OCI-LY1 (cell line): ENCODE measurements at regions not wholly inside any gene's neighbourhood (a gene's known extent, or its start where the extent isn't known, plus 50 kb on each side); places are given as distances from the start of the nearest gene placed in this dataset.

ENCODE experiments used
- EZH2 ChIP-seq: fragments of 200-600 bp; sonication (generic), shearing (Covaris generic); IDR thresholded peaks from 2 replicates; pipeline ENCODE4 v1.8.0; 2017; ENCODE audit warnings: borderline replicate concordance, mixed run types, mild to moderate bottlenecking, antibody characterized with exemption, low read length, moderate library complexity, mixed read lengths
- TF ChIP-seq, protein P1 (sequence below): fragments of 200-600 bp; sonication (generic), shearing (Covaris generic); IDR thresholded peaks from 2 replicates; pipeline ENCODE4 v1.5.1; 2017; ENCODE audit warnings: mild to moderate bottlenecking, antibody characterized with exemption, low read length, moderate library complexity, mixed read lengths

DNA sequence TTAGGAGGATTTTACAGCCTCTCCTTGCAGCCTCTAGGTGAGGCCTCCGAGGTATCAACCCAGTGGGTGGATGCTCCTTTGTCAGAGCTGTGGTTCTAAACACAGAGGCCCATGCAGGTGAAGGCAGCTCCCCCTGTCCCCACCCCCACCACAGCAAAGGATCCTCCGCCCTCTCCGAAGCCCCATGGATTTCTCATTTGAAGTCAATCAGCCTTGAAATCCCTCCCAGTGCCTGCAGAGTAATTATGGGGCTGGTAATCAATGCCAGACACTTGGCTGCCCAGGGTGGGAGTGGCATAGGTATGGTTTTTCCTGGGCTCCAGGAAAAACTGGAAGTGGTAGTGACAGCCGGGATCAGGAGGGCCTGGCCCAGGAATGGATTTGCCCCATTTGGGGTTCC is 119.5 kb upstream of the CSF3R start:
- TF ChIP-seq, protein P1, sequence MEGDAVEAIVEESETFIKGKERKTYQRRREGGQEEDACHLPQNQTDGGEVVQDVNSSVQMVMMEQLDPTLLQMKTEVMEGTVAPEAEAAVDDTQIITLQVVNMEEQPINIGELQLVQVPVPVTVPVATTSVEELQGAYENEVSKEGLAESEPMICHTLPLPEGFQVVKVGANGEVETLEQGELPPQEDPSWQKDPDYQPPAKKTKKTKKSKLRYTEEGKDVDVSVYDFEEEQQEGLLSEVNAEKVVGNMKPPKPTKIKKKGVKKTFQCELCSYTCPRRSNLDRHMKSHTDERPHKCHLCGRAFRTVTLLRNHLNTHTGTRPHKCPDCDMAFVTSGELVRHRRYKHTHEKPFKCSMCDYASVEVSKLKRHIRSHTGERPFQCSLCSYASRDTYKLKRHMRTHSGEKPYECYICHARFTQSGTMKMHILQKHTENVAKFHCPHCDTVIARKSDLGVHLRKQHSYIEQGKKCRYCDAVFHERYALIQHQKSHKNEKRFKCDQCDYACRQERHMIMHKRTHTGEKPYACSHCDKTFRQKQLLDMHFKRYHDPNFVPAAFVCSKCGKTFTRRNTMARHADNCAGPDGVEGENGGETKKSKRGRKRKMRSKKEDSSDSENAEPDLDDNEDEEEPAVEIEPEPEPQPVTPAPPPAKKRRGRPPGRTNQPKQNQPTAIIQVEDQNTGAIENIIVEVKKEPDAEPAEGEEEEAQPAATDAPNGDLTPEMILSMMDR, result no peak
- no peak for TF ChIP-seq EZH2
